ENCODE measurements at regions not wholly inside any gene's neighbourhood (a gene's known extent, or its start where the extent isn't known, plus 50 kb on each side); places are given as distances from the start of the nearest gene placed in this dataset.

DNA sequence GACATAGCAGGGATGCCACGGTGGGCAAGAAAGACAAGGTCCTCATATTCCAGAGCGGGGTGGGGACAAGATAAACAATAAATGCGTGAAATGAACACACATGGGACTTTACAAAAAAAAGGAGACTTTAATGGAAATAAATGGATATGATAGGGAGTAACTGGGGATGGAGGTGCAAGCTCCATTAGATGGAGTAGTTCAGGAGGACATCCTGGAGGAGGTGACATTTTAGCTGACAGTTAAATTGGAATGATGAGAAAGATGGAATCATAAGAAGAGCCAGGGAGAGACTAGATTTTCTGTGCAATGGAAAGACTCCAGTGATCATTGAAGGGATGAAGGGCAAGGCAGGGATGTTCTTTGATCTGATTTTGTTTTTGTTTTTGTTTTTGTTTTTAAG lies 83.6 kb upstream of the MYL10 start (continued):
- no peak for TF ChIP-seq CTCF (IDR thresholded peaks at IDR 0.05; ENCODE audit: control extremely low read depth in 1 of 3, insufficient read depth in 1 of 3, low read depth in 1 of 3, low read length in 3 of 3)
- TF ChIP-seq, protein P1, sequence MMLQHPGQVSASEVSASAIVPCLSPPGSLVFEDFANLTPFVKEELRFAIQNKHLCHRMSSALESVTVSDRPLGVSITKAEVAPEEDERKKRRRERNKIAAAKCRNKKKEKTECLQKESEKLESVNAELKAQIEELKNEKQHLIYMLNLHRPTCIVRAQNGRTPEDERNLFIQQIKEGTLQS (IDR thresholded peaks at IDR 0.05; ENCODE audit: insufficient read depth, low read depth, low read length): no peak
- no peak for TF ChIP-seq POLR2A (IDR thresholded peaks at IDR 0.05; ENCODE audit: control extremely low read depth in 1 of 2, low read depth in 2 of 2, low read length in 2 of 2)
- no peak for TF ChIP-seq RFX5 (IDR thresholded peaks at IDR 0.05; ENCODE audit: borderline replicate concordance, low read depth, low read length)
- TF ChIP-seq CBX5 (IDR thresholded peaks at IDR 0.05; ENCODE audit: low read depth, low read length): no peak
- no peak for TF ChIP-seq BACH1 (IDR thresholded peaks at IDR 0.05; ENCODE audit: low read length)
- no peak for TF ChIP-seq FOSL1 (IDR thresholded peaks at IDR 0.05; ENCODE audit: insufficient read depth, low read depth, low read length)
- TF ChIP-seq CHD1 (IDR thresholded peaks at IDR 0.05; ENCODE audit: low read depth, low read length): no peak
